Mucosa of rectum (tissue), 2 donors: ENCODE measurements at regions not wholly inside any gene's neighbourhood (a gene's known extent, or its start where the extent isn't known, plus 50 kb on each side); places are given as distances from the start of the nearest gene placed in this dataset.

Experiments
- H3K27ac ChIP-seq, 2 donors: one replicate each; pipeline ENCODE4 v1.7.0; 2013; ENCODE audit warnings: inconsistent platforms in 2 of 2, low read depth in 2 of 2, low read length in 2 of 2
- H3K27me3 ChIP-seq, 2 donors: one replicate each; pipeline ENCODE4 v1.7.0; 2013; ENCODE audit warnings: low read length in 2 of 2; ENCODE audit not compliant: control insufficient read depth in 2 of 2, insufficient read depth in 2 of 2
- H3K36me3 ChIP-seq, 2 donors: one replicate each; pipeline ENCODE4 v1.7.0; 2013; ENCODE audit warnings: low read length in 2 of 2; ENCODE audit not compliant: control insufficient read depth in 2 of 2, insufficient read depth in 2 of 2
- H3K4me1 ChIP-seq, 2 donors: one replicate each; pipeline ENCODE4 v1.7.0; 2013; ENCODE audit warnings: low read length in 2 of 2, mild to moderate bottlenecking in 1 of 2; ENCODE audit not compliant: control insufficient read depth in 2 of 2, insufficient read depth in 2 of 2
- H3K4me3 ChIP-seq, 2 donors: one replicate each; pipeline ENCODE4 v1.7.0; 2013; ENCODE audit warnings: low read length in 2 of 2
- H3K9ac ChIP-seq, 2 donors: one replicate each; pipeline ENCODE4 v1.7.0; 2013; ENCODE audit warnings: low read length in 2 of 2, low read depth in 1 of 2, mild to moderate bottlenecking in 1 of 2
- H3K9me3 ChIP-seq, 2 donors: one replicate each; pipeline ENCODE4 v1.7.0; 2013; ENCODE audit warnings: low read length in 2 of 2; ENCODE audit not compliant: control insufficient read depth in 2 of 2
- donor health status: healthy.
- donor health status: Normal muscosa, but diverticular disease.

GRCh38 chr4:149870008-149870407 is 54.4 kb upstream of the IQCM start:
- no peaks in the 10 kb centered on the region for H3K27me3 ChIP-seq
- no peak overlapping the region for H3K27ac ChIP-seq
- no peaks in the 10 kb centered on the region for H3K36me3 ChIP-seq
- no peak overlapping the region for H3K9ac ChIP-seq
- H3K4me1 ChIP-seq: no peaks in the 10 kb centered on the region
- no peak overlapping the region for H3K4me3 ChIP-seq
- H3K9me3 ChIP-seq: no peaks in the 10 kb centered on the region

- Histone ChIP-seq H3K36me3 (peaks cover 3 to 5% of the 10 kb centered on the region in 2 donors), H3K4me1 (peaks cover 0 to 11% of the 10 kb centered on the region in 2 donors), H3K9me3 (no peaks in the 10 kb centered on the region), H3K27ac (no peak overlapping the region), H3K4me3 (no peak overlapping the region), H3K9ac (no peak overlapping the region), H3K27me3 (no peaks in the 10 kb centered on the region)
Measured at GRCh38 chr4:149881744-149882143, 66.1 kb upstream of the IQCM start.

GRCh38 chr4:149882251-149882650 is 66.6 kb upstream of the IQCM start:
- H3K4me3 ChIP-seq: no peak overlapping the region
- no peaks in the 10 kb centered on the region for H3K9me3 ChIP-seq
- no peak overlapping the region for H3K27ac ChIP-seq
- H3K9ac ChIP-seq: no peak overlapping the region
- peaks cover 3 to 5% of the 10 kb centered on the region in 2 donors for H3K36me3 ChIP-seq
- peaks cover 0 to 11% of the 10 kb centered on the region in 2 donors for H3K4me1 ChIP-seq
- no peaks in the 10 kb centered on the region for H3K27me3 ChIP-seq

DNA sequence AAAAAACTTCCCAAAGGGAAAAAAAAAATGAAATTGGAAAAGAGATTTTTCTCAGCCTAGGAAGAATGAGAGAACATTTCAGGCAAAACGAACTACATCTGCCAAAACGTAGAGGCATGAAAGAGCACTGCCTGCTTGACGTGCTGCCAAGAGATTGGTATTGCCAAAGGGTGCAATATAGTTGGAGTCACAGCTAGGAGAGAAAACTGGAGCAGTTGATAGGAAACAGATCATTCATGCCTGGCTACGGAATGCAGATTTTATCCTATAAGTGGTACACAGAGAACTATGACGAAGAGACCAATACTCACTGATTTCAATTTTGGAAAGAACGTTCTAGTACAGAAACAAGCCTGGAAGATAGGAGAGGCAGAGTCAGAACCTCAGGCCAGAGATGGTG is 68.4 kb upstream of the IQCM start:
- no peaks in the 10 kb centered on the region for H3K9me3 ChIP-seq
- H3K9ac ChIP-seq: no peak overlapping the region
- no peak overlapping the region for H3K4me3 ChIP-seq
- H3K4me1 ChIP-seq: peaks cover 0 to 11% of the 10 kb centered on the region in 2 donors
- H3K27ac ChIP-seq: no peak overlapping the region
- peaks cover 3 to 5% of the 10 kb centered on the region in 2 donors for H3K36me3 ChIP-seq
- H3K27me3 ChIP-seq: no peaks in the 10 kb centered on the region

- no peak overlapping the region for H3K9ac ChIP-seq
- H3K27me3 ChIP-seq: no peaks in the 10 kb centered on the region
- H3K27ac ChIP-seq: no peak overlapping the region
- peaks cover 0 to 11% of the 10 kb centered on the region in 2 donors for H3K4me1 ChIP-seq
- no peak overlapping the region for H3K4me3 ChIP-seq
- H3K9me3 ChIP-seq: no peaks in the 10 kb centered on the region
- peaks cover 3% of the 10 kb centered on the region in 2 donors for H3K36me3 ChIP-seq
Measured at GRCh38 chr4:149884529-149885181, 69.0 kb upstream of the IQCM start.

GRCh38 chr4:149885896-149886295 is 70.3 kb upstream of the IQCM start:
- Histone ChIP-seq H3K27ac (no peak overlapping the region), H3K27me3 (no peaks in the 10 kb centered on the region), H3K4me3 (no peak overlapping the region), H3K36me3 (peaks cover 0 to 3% of the 10 kb centered on the region in 2 donors), H3K9ac (no peak overlapping the region), H3K9me3 (no peaks in the 10 kb centered on the region), H3K4me1 (peaks cover 0 to 11% of the 10 kb centered on the region in 2 donors)

DNA sequence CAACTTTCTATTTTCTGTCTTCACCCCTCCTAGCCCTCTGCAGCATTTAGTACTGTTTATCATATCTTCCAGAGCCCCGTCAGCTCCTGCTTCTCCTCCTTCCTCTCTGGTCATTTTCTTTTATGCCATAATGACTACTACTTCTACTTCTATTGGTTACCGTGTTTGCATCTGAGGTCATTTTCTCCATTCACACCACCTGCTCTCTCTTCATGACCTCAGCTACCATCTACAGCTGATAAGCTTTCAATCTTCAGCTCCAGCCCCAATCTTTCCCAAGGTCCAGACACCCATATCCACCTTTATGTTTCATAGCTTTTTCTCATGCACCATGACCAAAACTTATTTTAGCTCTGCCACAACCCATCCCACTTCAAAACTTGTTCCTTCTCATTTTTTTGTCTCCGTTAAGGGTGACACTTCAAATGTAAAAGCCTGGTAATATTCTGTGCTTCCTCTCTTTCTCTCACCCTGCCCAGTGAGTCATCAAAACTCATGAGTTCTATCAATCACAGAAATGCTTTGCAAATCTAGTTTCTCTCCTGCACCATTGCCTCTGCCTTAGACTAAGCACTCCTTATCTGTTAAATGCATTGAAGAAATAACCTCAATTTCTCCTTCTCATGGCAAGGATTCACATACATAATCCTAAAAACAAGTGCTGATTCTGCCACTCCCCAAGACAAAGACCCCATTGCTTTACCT is 71.3 kb upstream of the IQCM start:
- peaks cover 0 to 11% of the 10 kb centered on the region in 2 donors for H3K4me1 ChIP-seq

DNA sequence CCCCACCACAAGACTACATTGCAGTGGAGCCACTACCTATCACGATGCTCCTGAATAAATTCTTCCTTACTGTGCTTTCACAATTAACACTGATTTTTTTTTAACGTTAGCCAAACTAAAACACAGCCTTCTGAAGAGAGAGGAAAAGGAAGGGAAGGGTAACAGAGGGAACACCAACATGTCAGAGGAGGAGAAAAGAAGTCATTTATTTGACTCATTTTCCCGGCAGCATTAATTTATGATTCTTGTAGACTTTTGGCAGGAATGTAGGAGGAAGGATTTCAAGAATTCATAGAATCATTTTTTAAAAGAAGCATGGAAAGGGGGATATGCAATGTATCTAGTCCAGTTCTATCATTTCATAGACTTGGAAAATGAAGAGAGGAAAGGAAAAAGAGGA is 74.3 kb upstream of the IQCM start:
- Histone ChIP-seq H3K27me3 (no peaks in the 10 kb centered on the region), H3K9me3 (no peaks in the 10 kb centered on the region), H3K27ac (no peak overlapping the region), H3K4me1 (peaks cover 0 to 3% of the 10 kb centered on the region in 2 donors), H3K9ac (no peak overlapping the region), H3K36me3 (no peaks in the 10 kb centered on the region), H3K4me3 (no peak overlapping the region)

More for the DNA sequence above, 71.3 kb upstream of the IQCM start:
- Histone ChIP-seq H3K4me3 (no peak overlapping the region), H3K9me3 (no peaks in the 10 kb centered on the region), H3K36me3 (peaks cover 0 to 3% of the 10 kb centered on the region in 2 donors), H3K27ac (no peak overlapping the region), H3K27me3 (no peaks in the 10 kb centered on the region), H3K9ac (no peak overlapping the region)

- Histone ChIP-seq H3K27ac (no peak overlapping the region), H3K4me1 (no peaks in the 10 kb centered on the region), H3K4me3 (no peak overlapping the region), H3K9me3 (no peaks in the 10 kb centered on the region), H3K27me3 (no peaks in the 10 kb centered on the region), H3K36me3 (no peaks in the 10 kb centered on the region), H3K9ac (no peak overlapping the region)
Measured at GRCh38 chr4:149890531-149890930, 74.9 kb upstream of the IQCM start.

DNA sequence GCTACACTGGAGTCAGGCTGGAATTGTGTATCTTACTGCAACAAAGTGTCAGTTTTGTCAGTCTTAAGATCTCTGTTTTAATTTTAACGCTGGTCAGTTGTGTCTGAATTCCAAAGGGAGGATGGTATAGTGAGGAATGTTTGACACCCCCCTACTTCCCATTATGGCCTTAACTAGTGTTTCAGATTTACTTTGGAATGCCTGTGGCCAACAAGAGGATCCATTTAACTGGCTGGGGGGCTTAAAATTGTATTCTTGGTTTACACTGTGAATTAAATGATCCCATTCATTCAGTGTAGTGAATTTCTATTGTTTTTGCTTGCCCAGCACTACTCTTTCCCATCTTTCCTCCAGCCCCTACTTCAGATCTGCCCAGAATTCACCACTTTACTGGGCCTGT is 75.8 kb upstream of the IQCM start:
- Histone ChIP-seq H3K9ac (no peak overlapping the region), H3K4me1 (no peaks in the 10 kb centered on the region), H3K36me3 (no peaks in the 10 kb centered on the region), H3K4me3 (no peak overlapping the region), H3K9me3 (no peaks in the 10 kb centered on the region), H3K27ac (no peak overlapping the region), H3K27me3 (no peaks in the 10 kb centered on the region)
